ENCODE measurements at regions not wholly inside any gene's neighbourhood (a gene's known extent, or its start where the extent isn't known, plus 50 kb on each side); places are given as distances from the start of the nearest gene placed in this dataset.

DNA sequence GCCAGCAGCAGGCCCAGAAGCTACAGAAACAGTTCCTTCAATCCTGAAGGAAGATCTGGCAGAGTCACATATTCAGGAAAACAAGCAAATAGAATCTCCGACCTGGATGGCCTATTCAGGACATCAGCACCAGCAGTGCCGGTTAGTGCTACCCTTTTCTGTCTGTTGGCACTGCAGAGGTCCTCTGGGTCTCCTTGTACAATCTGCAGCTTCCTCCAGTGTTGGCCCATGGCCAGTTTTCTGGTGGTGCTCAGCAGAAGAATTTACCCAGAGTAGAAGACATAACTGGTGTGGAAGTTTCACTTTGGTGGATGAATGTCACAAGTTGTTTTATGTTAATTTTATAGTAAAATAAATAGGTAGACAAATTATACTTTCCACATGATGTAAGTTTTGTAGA is 498.1 kb downstream of the COG6 start:
- no peak overlapping the region for H3K27ac Mint-ChIP-seq
- TF ChIP-seq, protein P1, sequence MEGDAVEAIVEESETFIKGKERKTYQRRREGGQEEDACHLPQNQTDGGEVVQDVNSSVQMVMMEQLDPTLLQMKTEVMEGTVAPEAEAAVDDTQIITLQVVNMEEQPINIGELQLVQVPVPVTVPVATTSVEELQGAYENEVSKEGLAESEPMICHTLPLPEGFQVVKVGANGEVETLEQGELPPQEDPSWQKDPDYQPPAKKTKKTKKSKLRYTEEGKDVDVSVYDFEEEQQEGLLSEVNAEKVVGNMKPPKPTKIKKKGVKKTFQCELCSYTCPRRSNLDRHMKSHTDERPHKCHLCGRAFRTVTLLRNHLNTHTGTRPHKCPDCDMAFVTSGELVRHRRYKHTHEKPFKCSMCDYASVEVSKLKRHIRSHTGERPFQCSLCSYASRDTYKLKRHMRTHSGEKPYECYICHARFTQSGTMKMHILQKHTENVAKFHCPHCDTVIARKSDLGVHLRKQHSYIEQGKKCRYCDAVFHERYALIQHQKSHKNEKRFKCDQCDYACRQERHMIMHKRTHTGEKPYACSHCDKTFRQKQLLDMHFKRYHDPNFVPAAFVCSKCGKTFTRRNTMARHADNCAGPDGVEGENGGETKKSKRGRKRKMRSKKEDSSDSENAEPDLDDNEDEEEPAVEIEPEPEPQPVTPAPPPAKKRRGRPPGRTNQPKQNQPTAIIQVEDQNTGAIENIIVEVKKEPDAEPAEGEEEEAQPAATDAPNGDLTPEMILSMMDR (IDR thresholded peaks at IDR 0.05), result no peak
- H3K9me3 Mint-ChIP-seq, result peaks cover 3% of the 10 kb centered on the region

DNA sequence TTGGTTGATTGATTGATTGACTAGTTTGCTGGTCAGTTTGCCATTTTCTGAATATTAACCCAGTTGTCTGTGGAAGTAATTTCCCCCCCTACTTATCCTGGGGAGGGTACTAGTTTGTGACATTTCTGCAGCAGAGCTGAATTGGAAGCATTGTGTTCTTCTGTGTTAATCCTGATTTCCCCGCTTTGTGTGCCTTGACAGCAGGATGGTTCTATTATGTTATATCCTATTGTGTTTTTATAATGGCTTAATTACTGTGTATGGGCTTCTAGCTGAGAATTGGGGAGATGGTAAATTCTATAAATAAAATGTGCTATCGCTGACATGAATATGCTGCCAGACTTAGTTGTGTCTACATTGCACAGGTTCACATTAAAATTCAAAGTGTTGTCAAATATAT is 499.7 kb downstream of the COG6 start:
- Mint-ChIP-seq H3K9me3 (peaks cover 6% of the 10 kb centered on the region), H3K4me3 (no peak overlapping the region)
- TF ChIP-seq, protein P1 (IDR thresholded peaks at IDR 0.05), result no peak

More for the DNA sequence above, 498.1 kb downstream of the COG6 start:
- Mint-ChIP-seq H3K4me1 (ENCODE audit: low read depth) (peaks cover 14% of the 10 kb centered on the region; the same call in 1 of the 2 replicates), H3K27me3 (ENCODE audit: insufficient read depth) (no peaks in the 10 kb centered on the region; the same call in 1 of the 2 replicates), H3K4me3 (no peak overlapping the region), H3K36me3 (ENCODE audit: low read depth) (no peaks in the 10 kb centered on the region)
- DNase-seq, result no peak

DNA sequence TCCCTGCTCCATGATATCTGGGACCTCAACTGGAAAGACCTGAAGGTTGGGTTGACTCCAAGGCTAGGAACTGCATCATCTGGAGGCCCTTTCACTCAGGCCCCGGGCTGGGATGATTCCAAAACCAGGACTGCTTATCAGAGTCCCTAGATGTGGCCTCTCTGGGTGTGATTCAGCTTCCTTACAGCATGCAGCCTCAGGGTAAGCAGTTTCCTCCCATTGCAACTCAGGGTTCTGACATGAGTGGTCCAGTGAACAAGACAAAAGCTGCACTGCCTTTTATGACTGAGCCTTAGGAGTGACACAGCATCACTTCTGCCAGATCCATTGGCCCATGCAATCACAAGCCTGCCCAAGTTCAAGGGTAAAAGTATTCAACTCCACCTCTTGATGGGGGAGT is 502.8 kb downstream of the COG6 start:
- Mint-ChIP-seq H3K4me3 (no peak overlapping the region), H3K9me3 (peaks cover 5% of the 10 kb centered on the region; the same call in 1 of the 2 replicates), H3K27me3 (ENCODE audit: insufficient read depth) (peaks cover 2% of the 10 kb centered on the region), H3K4me1 (ENCODE audit: low read depth) (no peaks in the 10 kb centered on the region), H3K36me3 (ENCODE audit: low read depth) (no peaks in the 10 kb centered on the region), H3K27ac (no peak overlapping the region)
- no peak for DNase-seq
- TF ChIP-seq, protein P1 (IDR thresholded peaks at IDR 0.05), result no peak

More for the DNA sequence above, 499.7 kb downstream of the COG6 start:
- no peak for DNase-seq
- H3K27me3 Mint-ChIP-seq (ENCODE audit: insufficient read depth), result no peaks in the 10 kb centered on the region; the same call in 1 of the 2 replicates
- H3K36me3 Mint-ChIP-seq (ENCODE audit: low read depth), result no peaks in the 10 kb centered on the region
- peaks cover 5% of the 10 kb centered on the region; the same call in 1 of the 2 replicates for H3K4me1 Mint-ChIP-seq (ENCODE audit: low read depth)
- H3K27ac Mint-ChIP-seq, result no peak overlapping the region

DNA sequence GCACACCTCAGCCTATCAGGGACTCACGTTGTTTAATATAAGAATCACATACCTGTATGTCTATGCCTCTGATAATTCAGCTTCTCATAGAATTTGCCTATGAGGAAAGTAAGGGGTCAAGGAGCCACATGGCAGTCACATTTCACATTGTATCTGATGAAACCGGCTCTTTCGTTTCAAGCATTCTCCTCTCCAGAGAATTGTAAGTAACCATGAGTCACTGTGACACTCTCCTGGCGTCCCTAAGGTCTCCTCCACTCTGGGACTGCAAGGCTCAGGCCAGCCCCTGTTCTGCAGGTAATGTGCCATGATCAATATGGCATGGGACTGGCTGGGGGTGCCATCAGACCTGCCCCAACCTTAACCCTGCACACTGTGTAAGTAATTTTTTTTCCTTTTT is 503.3 kb downstream of the COG6 start:
- Mint-ChIP-seq H3K27me3 (ENCODE audit: insufficient read depth) (peaks cover 2% of the 10 kb centered on the region), H3K27ac (no peak overlapping the region), H3K4me3 (no peak overlapping the region), H3K4me1 (ENCODE audit: low read depth) (no peaks in the 10 kb centered on the region), H3K36me3 (ENCODE audit: low read depth) (no peaks in the 10 kb centered on the region), H3K9me3 (peaks cover 8% of the 10 kb centered on the region; the same call in 1 of the 2 replicates)
- TF ChIP-seq, protein P1 (IDR thresholded peaks at IDR 0.05), result no peak
- DNase-seq, result no peak

DNA sequence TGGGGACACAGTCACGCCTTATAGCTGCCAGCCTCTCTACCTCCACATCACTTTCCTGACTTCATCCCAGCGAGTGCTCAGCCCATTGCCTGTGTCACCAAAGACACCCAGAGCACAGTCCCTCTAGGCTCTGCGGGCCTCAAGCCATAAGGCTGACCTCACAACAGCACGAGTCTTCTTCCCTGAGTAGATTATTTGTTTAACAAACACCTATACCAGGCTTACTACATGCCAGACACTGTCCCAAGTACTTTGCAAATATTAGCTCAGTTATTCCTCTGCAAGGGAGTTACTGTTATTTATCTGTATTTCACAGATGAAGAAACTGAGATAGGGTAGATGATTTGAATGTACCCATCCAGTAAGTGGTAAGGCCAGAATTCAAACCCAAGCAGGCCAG is 504.3 kb downstream of the COG6 start:
- DNase-seq, result no peak
- H3K4me1 Mint-ChIP-seq (ENCODE audit: low read depth), result no peaks in the 10 kb centered on the region
- H3K36me3 Mint-ChIP-seq (ENCODE audit: low read depth), result no peaks in the 10 kb centered on the region
- TF ChIP-seq, protein P1 (IDR thresholded peaks at IDR 0.05), result no peak
- peaks cover 8% of the 10 kb centered on the region; the same call in 1 of the 2 replicates for H3K9me3 Mint-ChIP-seq
- H3K4me3 Mint-ChIP-seq, result no peak overlapping the region
- no peak overlapping the region for H3K27ac Mint-ChIP-seq
- H3K27me3 Mint-ChIP-seq (ENCODE audit: insufficient read depth), result peaks cover 2% of the 10 kb centered on the region

All from HFFc6 (cell line).